ENCODE measurements at regions not wholly inside any gene's neighbourhood (a gene's known extent, or its start where the extent isn't known, plus 50 kb on each side); places are given as distances from the start of the nearest gene placed in this dataset.
A peak's percentile ranks its signal among the peaks of the same experiment; 100 is the strongest.

DNA sequence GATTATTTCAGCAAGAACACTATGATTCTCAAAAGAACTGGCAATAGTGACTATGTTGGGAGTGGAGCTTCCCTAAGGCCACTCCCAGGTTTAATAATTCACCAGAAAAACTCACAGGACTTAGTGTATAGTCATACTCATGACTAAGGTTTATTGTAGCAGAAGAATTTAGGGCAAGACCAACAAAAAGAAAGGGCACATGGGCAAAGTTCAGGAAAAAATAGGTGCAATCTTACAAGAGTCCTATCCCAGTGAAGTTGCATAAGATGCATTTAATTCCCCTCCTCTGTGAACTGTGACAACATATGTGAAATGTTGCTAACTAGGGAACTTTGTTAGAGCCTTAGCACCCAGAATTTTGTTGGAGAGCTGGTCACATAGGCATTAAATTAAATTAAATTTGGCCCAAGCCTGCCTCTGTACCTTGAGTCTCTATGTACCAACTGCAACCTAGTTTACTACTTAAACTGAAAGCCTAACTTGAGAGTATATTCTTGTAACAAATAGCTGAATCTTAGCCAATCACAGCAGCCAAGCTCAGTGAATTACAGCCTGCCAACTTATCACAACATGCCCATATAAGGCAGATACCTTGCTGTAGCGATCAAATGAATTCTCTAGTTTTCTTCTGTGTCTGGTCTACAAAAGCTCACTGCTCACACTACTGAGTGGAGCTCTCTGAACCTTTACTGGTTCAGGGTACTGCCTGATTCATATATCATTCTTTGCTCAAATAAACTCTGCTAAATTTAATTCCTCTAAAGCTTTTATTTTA lies 386.2 kb upstream of the ARHGEF26 start:
- peak; percentile 46 for DNase-seq (ENCODE audit: low spot score)

DNA sequence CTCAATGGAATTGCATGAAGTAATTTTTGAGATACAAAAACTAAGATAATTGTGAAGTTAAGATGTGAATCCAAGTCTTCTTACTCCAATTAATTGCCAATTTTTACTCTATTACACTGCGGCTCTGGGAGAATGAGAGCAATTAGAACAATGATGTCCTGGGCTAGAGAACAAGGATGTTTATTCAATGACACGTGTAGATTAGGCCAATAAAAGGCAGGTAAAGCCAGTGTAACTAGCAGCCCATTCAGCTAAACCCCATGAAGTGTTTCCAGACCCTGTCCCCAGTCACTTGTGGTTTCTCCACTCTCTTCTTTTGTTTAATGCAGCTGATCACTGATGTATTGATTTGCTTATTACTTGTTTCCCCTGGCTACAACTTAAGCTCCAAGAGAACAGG lies 381.1 kb upstream of the ARHGEF26 start:
- no peak for DNase-seq (ENCODE audit: low spot score)

DNA sequence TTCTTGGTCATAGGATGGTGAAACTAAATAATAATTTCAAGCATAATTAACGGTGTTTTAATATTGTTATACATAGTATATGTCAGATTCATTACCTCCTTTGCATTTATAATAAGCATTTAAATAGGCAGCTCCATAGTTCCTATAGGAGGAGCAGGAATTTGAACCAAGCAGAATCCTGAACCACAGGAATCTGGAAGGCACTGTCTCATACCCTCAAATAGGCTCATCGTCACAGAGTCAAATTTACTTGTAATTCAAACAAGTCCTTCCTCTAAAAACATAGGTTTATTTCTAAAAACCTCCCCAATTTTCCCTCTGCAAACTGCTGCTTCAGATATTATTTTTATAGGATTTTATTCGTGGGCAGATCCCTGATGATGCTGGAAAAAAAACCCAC lies 376.3 kb upstream of the ARHGEF26 start:
- no peak for DNase-seq (ENCODE audit: low spot score)

DNA sequence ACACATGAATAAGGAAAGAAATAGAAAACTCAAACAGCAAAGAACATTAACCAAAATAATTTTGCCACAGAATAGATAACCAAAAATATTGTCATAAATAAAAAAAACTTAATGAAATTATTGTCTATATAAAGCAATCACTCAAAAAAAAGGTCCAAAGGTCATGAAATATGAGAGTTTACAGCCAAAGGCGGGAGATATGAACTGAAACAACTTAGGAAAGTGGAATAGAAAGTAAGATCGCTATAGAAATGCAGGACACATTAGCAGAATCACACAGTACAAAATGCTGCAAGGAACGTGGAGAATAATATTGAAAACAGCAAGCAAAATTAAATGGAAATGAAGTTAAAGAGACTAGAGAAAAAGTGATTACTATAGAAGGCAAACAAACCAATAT lies 375.0 kb upstream of the ARHGEF26 start:
- no peak for DNase-seq (ENCODE audit: low spot score)

DNA sequence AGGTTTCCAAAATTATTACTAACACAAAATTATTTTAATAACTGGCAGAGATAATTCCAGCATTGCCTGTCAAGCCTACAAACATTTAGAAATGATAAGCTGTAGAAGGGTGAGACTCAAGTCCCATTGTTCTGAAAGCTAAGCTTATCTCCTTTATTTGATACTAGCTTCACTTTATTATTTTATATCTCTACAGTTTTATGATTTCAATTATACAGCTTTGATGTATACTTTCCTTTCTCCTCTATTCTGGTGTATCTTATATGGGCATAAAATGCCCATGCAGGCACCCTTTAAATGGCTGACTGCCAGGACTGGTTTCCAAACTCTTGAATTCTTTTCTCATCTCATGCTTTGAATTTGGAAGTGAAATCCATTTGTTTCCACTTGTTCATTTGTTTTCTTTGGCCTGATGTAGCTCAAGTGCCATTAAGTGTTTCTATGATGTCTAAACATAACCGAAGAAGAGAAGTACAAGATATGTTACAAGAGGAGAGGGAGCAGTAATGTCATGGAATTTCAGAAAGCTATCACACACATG lies 372.1 kb upstream of the ARHGEF26 start:
- no peak for DNase-seq (ENCODE audit: low spot score)

DNA sequence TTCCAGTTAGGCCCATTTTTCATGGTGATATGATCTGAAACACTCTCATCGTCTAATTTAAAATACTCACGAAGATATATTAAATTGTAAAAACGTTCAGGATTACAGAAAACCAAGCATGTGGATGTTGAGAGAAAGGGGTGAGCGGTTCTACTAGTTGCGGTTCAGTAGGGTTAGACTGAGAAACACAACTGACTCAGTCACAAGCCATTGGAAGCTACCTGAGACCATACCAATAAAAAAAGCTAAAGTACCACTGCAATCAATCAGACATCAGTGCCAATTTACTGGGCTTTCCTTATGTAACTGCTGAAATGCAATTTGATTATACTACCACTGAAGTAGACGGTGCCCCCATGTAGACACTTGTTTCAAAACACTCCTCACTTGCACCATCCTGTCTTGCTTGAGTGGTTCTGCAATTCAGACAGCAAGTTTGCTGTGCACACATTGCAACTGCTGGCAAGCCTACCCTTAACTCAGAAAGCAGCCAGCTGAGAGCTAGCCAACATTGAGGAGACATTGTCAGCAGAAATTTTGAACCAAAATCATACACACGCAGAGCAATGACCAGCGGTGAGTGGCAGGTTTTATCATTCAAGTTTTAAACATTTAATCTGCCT lies 368.7 kb upstream of the ARHGEF26 start:
- DNase-seq (ENCODE audit: low spot score): no peak

DNA sequence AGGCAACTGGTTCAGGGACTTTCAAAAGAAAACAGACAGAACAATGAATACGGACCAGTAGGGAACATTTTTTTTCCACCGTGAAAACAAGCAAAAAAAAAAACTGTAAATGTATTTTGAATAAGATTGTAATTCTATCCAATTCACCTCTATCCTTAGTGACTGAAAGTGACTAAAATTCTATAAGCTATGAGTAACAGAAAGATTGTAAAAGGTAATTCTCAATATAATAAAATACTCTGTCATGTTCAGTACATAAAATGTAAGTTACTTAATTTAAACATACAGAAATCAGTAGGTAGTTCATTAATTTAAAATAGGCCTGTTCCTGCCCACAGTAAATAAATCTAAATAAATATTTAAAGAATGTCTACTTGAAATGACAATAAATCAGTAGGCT lies 368.2 kb upstream of the ARHGEF26 start:
- no peak for DNase-seq (ENCODE audit: low spot score)

DNA sequence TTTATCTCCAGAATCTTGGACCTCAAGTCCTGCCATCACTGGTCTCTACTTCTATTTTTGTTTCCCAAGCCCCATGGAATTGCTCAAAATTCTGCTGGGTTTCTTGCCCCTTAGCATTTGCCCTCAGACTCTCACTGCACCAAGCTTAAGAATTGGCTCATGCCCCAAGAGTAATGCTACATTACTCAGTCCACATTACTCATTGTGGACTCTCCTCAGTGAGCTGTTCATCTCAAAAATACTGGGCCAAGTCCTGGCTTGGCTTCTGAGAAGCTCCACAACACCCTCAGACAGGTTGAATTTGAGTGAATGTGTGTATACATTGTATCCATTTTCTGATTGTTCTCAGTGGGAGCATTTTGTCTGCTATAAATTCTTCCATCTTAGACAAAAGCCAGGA lies 364.4 kb upstream of the ARHGEF26 start:
- no peak for DNase-seq (ENCODE audit: low spot score)

DNA sequence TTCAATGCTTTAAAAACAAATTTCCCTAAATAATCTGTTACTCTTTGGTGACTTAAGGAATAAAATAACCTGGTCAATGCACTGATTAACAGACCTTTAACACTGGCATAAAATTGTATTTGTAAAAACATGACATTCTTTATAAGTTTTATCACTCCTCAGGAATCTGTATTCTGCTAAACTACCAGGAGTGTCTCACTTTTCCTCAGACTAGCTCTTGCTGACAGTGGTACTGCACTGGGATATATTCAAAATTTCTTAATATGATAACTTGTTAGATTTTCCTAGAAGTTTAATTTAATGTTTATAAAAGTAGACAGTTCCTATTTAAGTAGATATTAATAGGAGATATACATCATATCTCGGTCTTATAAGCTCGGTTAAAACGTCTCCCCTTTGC lies 363.4 kb upstream of the ARHGEF26 start:
- no peak for DNase-seq (ENCODE audit: low spot score)

DNA sequence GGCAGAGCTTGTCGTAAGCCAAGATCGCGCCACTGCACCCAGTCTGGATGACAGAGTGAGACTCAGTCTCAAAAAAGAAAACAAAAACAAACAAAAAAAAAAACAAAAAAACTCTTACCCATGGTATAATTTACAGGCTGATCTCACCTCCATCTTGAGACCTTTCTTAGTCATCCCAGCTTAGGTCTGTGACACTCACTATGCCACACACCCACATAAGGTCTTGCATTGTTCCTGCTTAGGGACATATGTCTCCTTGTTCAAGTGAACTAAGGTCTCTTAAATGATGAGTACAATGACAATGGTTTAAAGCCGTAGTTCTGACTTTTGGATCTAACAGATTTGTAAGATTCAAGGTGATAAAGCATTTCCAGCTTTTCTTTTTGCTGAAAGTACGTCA lies 360.2 kb upstream of the ARHGEF26 start:
- DNase-seq (ENCODE audit: low spot score): no peak

DNA sequence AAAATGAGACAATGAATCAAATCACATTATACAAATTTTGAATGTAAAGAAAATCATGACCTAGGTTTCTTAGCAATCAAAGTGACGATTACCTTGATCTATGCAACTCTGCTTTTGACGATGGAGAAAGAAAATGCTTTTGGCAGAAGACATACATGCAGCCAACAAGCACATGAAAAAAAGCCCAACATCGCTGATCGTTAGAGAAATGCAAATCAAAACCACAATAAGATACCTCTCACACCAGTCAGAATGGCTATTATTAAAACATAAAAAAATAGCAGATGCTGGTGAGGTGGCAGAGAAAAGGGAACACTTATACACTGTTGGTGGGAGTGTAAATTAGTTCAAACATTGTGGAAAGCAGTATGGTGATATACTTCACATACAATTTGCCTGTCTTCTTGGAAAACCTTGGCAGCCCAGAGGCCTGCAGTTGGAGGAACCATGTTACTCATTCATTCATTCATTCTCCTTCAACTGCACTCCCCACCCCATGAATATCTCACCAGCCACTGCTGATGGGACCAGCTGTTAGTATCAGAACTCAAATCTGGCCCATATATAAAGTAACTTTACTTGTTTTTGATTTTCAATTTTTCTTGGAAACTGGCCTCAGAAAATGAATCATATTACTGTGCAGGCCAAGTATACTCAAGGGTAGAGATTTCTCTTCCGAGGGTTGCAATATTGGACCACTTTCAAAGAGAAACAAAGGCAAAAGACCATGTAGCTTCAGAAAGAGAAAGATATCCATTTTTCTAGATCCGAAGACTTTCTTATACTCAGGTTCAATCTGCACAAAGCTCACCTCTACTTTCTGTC lies 358.6 kb upstream of the ARHGEF26 start:
- no peak for DNase-seq (ENCODE audit: low spot score)

DNA sequence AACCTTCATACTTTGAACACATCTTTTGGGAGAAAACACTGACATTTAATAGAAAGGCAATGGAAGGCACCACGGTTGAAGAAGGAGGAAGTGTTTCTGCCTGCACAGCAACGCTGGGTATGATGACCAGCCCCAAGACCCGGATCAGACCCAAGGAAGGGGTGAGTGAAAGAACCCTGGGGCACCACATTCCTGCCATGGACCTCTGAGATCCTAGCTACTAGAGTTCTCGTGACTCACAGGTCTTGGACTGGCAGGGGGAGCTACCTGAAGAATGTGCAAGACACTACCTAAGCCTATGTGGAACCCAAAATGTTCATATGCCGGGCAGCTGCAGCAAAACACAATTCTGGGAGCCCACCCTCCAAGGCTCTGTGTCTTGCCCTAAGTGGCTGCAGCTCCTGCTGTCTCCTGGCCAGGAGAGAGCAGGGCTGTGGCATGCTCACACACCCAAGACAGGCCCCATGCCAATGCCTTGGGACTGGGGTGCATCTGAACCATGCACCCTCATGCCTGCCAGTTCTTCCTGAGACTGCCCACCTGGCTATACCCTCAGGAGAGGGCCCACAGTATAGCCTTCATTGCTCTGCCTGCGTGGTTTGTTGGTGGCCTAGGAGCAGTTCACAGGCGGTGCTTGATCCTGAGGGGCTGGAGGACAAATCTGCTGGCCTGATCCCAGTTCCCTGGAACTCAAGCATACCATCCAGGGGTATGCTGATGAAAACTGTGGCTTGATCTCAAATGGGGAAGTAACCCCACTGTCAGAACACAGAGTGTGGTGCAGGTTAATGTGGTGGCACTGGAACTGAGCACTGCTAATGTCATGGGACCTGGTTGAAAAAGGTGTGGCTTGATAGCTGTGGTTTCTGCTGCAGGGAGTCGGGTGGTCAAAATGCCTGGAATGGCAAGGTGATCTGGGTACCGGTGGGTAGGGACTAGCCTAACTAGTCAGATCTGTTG lies 353.3 kb upstream of the ARHGEF26 start:
- no peak for DNase-seq (ENCODE audit: low spot score)

DNA sequence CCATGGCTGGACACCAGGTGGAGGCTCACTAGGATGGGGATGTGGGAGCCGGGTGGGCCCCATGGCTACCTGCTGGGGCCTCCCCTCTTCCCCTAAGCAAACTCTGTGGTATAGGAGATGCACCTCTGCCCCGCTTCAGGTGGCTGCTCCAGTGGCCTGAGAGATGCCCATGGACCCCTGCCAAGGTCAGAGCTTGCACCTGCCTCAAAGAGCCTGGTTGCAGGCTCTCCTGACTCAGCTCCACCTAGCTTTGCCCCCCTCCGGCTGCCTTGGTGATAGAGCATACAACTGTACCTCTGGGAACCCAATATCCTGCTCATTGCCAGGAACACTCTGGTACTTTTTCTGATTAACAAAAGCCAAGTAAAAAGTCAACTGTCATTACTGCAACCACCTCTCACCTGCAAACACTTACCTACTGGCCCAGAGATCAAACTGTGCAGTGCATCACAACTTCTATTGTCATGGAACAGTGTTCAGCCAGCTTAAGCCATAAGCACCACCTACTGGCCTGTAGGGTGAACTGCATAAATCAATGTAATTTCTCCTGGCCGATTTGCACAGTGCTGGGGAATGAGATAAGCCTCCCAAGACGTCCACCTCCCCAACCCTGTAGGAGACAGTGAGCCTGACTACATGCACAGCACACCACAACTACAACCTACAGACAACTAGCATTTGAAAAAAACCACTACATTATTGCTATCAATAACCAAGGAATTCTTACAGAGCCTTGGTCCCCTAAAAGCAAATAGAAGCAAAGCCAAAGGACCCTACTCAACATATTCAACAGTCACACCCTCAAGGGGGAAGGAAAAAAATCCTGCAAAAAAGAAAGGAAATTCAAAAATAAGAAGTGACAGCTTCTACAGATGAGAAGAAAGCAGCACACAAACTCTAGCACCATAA lies 352.4 kb upstream of the ARHGEF26 start:
- DNase-seq (ENCODE audit: low spot score): peak; percentile 75

DNA sequence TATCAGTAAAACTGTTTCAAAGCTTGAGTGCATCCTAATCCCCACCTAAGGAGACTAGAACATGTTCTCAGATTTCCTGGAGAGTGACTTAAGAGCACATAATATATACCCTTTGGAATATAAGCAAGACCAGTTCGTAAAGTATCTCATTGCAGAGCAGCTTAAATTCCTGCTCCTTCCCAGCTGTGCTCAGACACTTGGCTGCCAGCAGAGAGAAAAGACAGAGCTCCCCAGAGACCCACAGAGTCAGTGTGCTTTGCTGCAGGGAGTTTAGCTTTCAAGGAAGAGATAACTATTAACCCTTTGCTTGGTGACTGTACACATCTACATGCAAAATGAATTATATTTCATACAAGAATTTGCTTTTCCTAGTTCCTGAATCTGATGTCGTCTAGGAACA lies 338.1 kb upstream of the ARHGEF26 start:
- DNase-seq (ENCODE audit: low spot score): no peak

DNA sequence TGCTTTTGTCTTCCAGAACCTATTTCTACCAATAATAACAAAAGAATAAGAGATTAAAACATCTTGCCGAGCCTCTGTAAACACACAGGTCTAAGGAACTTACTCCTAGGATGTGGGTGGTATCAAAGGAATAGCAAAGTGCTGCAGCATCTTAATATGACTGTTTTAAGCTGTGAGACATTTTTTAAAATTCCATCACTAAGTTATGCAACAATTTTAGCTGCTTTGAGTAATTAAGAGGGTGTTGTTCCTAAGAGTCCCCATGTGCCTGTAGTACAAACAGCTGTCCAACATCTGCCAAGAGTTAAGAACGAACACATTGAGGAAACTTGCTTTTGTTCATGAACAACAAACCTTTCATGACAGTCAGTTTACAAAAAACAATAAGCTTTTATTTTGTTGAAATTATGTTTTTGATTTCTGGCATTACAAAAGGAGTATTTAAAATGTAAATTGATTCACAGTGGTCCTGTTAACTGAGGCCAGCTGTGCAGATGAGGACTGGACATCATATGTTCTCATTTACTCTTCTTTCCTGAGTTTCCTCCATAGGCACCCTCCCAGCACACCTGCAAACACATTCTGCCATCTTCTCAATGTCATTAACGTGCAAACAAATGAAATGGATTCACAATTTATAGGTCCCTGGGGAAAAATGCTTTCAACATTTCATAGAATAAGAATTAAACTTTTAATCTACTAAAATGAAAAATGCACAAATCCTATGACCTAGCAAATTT lies 337.3 kb upstream of the ARHGEF26 start:
- no peak for DNase-seq (ENCODE audit: low spot score)

DNA sequence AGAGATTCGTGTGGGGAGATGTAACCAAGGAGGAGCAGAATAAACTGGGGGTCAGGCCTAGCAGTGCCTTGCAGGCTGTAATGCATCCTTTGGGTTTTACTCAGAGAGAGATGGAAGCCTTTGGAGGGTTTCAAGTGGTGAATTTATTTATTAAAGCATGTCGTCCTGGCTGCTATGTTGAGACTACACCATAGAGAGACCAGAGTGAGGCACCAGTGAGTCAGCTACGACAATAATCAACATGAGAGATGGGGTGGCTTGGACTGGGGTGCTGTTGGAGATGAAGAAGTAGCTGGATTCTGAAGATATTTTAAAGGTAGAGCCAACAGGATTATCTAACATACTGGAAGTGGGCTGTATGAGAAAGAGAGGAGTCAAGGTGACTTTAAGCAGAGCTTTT lies 335.3 kb upstream of the ARHGEF26 start:
- peak; percentile 25 for DNase-seq (ENCODE audit: low spot score)

DNA sequence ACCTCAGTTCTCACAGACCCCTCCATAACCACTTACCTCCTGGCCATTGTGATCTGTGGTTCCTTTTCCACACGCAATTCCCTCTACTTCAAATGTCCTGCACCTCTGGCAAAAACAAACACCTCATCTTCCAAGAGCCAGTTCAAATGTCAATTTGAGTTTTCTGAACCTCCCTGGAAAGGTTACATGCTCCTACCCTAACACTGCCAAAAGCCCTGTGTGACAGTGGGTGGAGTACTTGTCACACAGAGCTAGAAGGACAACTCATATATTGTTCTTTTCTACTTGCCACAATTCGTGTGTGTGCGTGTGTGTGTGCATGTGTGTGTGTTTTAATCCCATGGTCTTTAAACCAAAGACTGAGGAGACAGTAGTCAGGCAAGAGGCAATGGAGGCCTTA lies 331.8 kb upstream of the ARHGEF26 start:
- no peak for DNase-seq (ENCODE audit: low spot score)

DNA sequence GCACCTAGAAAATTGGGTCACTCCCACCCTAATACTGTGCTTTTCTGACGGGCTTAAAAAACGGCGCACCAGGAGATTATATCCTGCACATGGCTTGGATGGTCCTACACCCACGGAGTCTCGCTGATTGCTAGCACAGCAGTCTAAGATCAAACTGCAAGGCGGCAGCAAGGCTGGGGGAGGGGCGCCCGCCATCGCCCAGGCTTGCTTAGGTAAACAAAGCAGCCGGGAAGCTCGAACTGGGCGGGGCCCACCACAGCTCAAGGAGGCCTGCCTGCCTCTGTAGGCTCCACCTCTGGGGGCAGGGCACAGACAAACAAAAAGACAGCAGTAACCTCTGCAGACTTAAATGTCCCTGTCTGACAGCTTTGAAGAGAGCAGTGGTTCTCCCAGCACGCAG lies 324.1 kb upstream of the ARHGEF26 start:
- peak; percentile 13 for DNase-seq (ENCODE audit: low spot score)

DNA sequence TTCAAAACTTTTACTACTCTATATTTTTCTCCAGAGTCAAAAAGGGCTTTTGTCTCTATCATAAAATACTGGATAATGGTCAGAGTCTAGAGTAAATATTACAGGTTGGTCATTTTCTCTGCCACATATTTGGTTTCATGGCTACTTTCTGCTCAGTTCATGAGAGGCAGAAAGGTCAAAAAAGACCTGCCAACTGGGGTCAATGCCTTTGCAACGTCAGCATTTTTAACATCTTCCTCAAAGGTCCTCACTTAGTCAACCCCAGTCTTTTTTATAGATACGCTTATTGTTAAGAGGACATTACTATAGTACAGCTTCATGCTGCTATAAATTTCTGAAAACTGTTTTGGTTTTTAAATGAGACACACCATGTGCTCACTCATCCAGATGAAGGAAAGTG lies 312.1 kb upstream of the ARHGEF26 start:
- no peak for DNase-seq (ENCODE audit: low spot score)

Measured in HT-29 (cell line).